G401.6 (cell line): ENCODE measurements at regions not wholly inside any gene's neighbourhood (a gene's known extent, or its start where the extent isn't known, plus 50 kb on each side); places are given as distances from the start of the nearest gene placed in this dataset.

Source experiments
- FAIRE-seq: peaks from 2 replicates; lab custom pipeline; 2012; peaks lifted over from hg19 to GRCh38; lab: Jason Lieb, UNC

- no peak for FAIRE-seq
Observed at GRCh38 chr14:66197276-66197675, 288.9 kb upstream of the CCDC196 start.

DNA sequence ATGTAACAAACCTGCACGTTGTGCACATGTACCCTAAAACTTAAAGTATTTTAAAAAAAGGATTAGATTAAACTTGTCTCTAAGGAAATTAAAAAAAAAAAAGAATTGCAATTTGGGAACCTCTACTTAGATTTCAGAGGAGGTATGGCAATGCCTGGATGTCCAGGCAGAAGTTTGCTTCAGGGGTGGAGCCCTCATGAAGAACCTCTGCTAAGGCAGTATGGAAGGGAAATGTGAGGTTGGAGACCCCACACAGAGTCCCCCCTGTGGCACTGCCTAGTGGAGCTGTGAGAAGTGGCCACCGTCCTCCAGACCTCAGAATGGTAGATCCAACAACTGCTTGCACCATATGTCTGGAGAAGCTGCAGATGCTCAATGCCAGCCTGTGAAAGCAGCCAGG is 279.6 kb upstream of the CCDC196 start:
- no peak for FAIRE-seq

GRCh38 chr14:66216763-66217162 is 269.4 kb upstream of the CCDC196 start:
- peak; percentile 8 for FAIRE-seq

DNA sequence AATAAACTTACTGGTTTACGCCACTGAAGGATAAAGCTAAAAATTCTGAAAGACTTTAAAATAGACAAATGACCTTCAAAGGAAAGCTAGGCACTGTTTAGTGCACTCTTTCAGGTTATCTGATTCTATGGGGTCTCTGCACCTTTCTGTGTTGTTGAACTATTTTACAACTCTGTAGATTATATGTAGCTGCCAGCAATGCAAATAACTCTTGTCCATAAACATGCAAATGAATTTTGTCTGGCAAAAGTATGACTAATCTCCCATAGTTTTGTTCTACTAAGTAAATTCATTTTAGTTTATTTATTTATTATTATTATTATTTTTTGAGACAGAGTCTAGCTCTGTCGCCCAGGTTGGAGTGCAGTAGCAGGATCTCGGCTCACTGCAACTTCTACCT is 266.3 kb upstream of the CCDC196 start:
- no peak for FAIRE-seq

GRCh38 chr14:66224492-66225178 is 261.5 kb upstream of the CCDC196 start:
- no peak for FAIRE-seq

GRCh38 chr14:66225337-66225736 is 260.8 kb upstream of the CCDC196 start:
- no peak for FAIRE-seq

- no peak for FAIRE-seq
Observed at GRCh38 chr14:66228267-66228970, 257.8 kb upstream of the CCDC196 start.

DNA sequence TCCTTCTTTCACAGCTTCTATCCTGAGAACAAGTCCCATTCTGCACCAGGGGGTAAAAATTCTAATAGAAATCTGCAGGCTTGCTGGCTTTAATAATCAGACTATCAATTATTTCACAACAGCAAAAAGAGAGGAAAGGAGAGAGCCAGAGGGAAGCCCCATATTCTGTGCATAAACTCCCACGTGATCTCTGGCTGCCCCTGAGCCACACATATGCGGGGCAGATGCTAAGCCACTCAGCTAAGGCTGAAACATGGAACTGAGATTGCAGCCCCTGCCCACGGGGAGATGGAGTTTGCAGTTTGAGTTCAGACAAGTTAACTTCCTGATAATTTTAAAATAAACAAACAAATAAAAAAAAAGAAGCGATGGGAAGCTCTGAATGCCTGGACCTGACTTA is 254.4 kb upstream of the CCDC196 start:
- no peak for FAIRE-seq

GRCh38 chr14:66233591-66233990 is 252.6 kb upstream of the CCDC196 start:
- FAIRE-seq, result no peak

- no peak for FAIRE-seq
Observed at GRCh38 chr14:66234411-66234810, 251.8 kb upstream of the CCDC196 start.

- FAIRE-seq, result no peak
Observed at GRCh38 chr14:66237741-66238140, 248.4 kb upstream of the CCDC196 start.

DNA sequence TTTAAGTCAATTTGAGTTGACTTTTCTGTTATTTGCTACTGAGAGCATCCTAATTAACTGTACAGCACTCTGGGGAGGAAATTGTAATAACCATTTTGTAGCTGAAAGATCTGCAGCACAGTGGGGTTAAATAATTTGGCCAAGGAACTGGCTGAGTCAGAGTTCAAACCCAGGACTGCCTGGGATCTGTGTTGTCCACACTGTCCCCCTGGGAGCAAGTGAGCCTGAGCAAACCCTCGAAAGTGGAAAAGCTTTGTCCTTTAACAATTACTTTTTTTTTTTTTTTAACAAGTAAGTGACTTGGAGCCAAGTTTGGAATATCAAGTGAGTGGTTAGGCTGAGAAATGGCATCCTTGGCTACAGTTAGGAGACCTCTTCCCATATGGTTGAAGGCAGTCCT is 247.2 kb upstream of the CCDC196 start:
- no peak for FAIRE-seq

DNA sequence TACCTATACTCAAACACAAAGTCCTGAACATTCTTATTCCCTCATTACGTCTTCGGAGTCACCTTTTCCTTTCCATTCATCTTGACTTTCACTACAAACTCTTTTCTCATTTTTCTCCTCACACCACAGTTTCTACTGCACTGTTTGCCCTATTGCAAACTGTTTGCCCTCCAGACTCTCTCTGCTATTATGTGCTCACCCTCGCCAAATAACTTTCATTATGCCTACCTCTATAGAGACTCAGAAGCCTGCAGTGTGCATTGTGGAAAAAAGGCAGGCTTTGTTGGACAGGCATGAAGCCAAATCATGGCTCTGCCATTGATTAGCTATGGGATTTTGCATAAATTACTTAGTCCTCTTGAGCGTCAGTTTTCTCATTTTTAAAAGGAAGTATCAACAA is 246.6 kb upstream of the CCDC196 start:
- FAIRE-seq, result no peak

GRCh38 chr14:66240105-66240504 is 246.1 kb upstream of the CCDC196 start:
- no peak for FAIRE-seq

- no peak for FAIRE-seq
Observed at GRCh38 chr14:66242001-66242400, 244.2 kb upstream of the CCDC196 start.

DNA sequence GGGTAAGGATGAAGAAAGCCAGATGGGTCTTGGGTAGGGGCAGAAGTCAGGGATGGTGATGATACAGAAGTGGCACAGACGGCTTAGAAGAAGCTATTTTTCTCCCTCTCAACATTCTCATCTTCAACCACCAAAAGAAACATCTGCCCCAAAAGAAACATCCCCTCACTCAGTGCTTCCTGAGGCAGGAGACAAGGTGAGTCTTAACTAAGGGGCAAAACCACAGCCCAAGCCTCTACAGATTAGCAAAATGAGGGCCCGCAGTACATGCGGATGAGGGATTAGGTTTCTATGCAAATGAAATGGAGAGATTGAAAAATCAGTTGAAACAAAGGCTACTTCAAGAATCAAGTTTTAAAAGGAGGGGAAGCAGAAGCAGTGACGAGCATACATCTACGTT is 241.3 kb upstream of the CCDC196 start:
- FAIRE-seq, result no peak

- FAIRE-seq, result no peak
Observed at GRCh38 chr14:66247662-66248193, 238.4 kb upstream of the CCDC196 start.

DNA sequence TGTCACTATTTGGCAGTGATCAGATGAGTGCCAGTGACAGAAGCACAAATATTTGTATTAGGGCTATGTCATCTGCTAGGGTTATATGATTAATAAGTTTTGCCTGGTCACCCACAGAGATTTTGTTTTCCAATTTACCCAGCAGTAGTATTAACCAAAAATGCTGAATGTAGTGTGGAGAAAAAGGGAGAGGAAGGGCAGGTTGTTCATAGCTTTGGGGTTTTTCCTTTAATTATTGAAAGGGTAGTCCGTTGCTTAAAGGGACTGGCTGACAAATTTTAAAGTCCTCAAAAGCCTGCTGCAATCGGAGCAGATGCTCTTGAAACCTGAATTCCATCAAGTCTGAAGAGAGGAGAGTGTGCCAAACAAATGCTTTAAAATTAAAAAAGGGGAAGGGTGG is 237.9 kb upstream of the CCDC196 start:
- no peak for FAIRE-seq

- no peak for FAIRE-seq
Observed at GRCh38 chr14:66249544-66249943, 236.6 kb upstream of the CCDC196 start.

- FAIRE-seq, result no peak
Observed at GRCh38 chr14:66254038-66254437, 232.1 kb upstream of the CCDC196 start.

DNA sequence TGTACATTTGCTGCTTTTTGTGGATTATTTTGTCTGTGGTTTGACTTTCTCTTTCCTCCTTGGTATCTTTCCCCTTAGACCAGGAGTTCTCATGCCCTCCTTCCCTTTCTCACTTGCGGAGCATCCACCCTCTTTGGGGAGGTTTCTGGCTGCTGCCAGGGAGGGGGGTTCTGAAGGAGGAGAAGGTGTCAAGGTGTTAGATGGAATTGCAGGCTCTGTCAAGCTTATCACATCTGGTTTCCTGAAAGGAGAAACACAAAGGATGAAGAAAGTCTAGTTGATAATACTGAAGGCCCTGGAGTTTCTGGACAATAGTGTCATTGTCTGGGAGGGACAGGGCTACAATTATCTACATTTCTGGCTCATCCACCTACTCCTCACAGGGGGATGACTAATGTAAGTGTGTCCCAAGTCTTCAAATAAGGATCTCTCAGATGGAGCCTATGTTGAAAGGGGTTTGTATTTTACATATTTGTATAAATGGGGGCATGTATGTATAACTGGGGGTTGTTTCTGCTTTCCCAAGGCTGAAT is 217.3 kb upstream of the CCDC196 start:
- FAIRE-seq, result no peak

DNA sequence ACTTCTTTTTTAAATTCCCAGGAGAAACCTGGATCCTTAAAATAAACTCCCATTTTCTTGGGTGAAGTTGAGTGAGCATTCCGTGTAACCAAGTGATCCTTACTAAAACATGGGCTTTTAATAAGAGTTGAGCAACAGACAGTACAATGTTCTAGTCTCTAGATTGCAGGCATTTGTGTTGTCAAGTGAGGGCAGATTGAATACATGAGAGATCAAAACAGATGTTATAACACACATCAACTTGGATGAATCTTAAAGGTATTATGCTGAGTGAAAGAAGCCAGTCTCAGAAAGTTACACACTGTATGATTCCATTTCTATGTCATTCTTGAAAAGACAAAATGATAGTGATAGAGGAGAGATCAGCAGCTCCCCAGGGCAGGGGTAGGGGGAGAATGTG is 213.9 kb upstream of the CCDC196 start:
- FAIRE-seq, result no peak

DNA sequence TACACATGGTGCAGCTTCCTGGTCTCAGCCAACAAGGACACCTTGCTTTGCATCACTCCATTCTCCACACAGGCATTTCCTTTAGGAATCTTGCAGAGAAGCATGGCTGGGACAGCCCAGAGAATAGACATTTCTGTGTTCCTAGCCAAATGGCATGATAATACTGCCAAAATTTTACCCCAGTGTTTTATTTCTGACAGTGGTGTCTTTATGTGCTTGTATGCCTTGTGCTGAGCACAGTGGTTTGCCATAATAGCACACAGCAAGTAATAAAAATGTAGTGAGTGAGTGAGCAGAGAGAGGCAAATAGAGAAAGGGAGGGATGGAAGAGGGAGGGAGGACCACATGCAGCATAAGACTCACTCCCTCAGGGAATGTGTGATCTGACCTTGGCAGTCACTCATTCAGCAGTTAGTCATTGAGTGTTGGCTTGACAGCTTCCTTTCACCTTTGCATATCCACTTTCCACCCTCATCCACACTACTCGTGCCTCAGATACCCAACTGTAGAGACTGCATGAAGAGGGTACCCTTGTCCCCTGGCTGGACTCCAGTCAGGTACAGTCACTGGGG is 212.8 kb upstream of the CCDC196 start:
- FAIRE-seq, result no peak
